HL-60 (cell line): ENCODE measurements at regions not wholly inside any gene's neighbourhood (a gene's known extent, or its start where the extent isn't known, plus 50 kb on each side); places are given as distances from the start of the nearest gene placed in this dataset.

Experiments
- DNase-seq, 2 experiments: peaks; one replicate each; pipeline ENCODE4 v3.0.0-alpha.2; 2010 to 2020; ENCODE audit warnings: low read depth in 1 of 2, low spot score in 1 of 2
- H3K27ac ChIP-seq: fragments of 250-450 bp; sonication (Bioruptor Pico); replicated peaks from 2 replicates; pipeline ENCODE4 v1.5.1; 2020; ENCODE audit warnings: mild to moderate bottlenecking, moderate library complexity
- H3K27me3 ChIP-seq: fragments of 250-450 bp; sonication (Bioruptor Pico); 2 replicates; pipeline ENCODE4 v1.5.1; 2021; ENCODE audit warnings: mild to moderate bottlenecking, moderate library complexity; ENCODE audit not compliant: insufficient read depth, poor library complexity, severe bottlenecking
- H3K4me3 ChIP-seq: replicated peaks from 2 replicates; pipeline ENCODE4 v1.5.1; 2011; ENCODE audit warnings: mild to moderate bottlenecking, control low read depth, low read length; ENCODE audit not compliant: insufficient read depth
- GABPA ChIP-seq: IDR thresholded peaks from 2 replicates; pipeline ENCODE4 v1.6.1; 2012; ENCODE audit warnings: low read depth
- POLR2AphosphoS5 ChIP-seq: IDR thresholded peaks from 2 replicates; pipeline ENCODE4 v1.6.1; 2012; ENCODE audit warnings: low read depth
- SPI1 ChIP-seq: IDR thresholded peaks from 2 replicates; pipeline ENCODE4 v1.6.1; 2012; ENCODE audit warnings: low read depth, mild to moderate bottlenecking, borderline replicate concordance
- TF ChIP-seq, protein P1 (sequence below): IDR thresholded peaks from one replicate; pipeline ENCODE4 v1.5.1; 2011; ENCODE audit warnings: low read length, control low read depth, inconsistent platforms; ENCODE audit not compliant: insufficient read depth
- TF ChIP-seq, protein P2 (sequence below): IDR thresholded peaks from 2 replicates; pipeline ENCODE4 v1.6.1; 2012; ENCODE audit warnings: low read depth; ENCODE audit not compliant: insufficient replicate concordance

DNA sequence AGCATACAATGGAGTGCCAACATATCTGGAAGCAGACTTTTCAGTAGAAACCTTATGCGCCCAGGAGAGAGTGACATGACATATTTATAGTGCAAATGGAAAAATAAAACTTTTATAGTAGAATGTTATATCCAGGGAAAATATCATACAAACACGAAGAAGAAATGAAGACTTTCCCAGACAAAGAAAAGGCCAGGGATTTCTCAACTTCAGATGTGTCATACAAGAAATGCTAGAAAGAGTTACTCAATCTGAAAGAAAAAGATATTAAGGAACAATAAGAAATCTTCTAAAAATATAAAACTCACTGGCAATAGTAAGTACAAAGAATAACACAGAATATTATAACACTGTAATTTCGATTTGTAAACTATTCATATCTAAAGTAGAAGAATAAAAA lies 1269.3 kb downstream of the GRIK2 start:
- DNase-seq: no peak
- Histone ChIP-seq H3K27me3 (no peaks in the 10 kb centered on the region), H3K4me3 (no peak overlapping the region), H3K27ac (no peak overlapping the region)
- TF ChIP-seq, protein P1, sequence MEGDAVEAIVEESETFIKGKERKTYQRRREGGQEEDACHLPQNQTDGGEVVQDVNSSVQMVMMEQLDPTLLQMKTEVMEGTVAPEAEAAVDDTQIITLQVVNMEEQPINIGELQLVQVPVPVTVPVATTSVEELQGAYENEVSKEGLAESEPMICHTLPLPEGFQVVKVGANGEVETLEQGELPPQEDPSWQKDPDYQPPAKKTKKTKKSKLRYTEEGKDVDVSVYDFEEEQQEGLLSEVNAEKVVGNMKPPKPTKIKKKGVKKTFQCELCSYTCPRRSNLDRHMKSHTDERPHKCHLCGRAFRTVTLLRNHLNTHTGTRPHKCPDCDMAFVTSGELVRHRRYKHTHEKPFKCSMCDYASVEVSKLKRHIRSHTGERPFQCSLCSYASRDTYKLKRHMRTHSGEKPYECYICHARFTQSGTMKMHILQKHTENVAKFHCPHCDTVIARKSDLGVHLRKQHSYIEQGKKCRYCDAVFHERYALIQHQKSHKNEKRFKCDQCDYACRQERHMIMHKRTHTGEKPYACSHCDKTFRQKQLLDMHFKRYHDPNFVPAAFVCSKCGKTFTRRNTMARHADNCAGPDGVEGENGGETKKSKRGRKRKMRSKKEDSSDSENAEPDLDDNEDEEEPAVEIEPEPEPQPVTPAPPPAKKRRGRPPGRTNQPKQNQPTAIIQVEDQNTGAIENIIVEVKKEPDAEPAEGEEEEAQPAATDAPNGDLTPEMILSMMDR: no peak

DNA sequence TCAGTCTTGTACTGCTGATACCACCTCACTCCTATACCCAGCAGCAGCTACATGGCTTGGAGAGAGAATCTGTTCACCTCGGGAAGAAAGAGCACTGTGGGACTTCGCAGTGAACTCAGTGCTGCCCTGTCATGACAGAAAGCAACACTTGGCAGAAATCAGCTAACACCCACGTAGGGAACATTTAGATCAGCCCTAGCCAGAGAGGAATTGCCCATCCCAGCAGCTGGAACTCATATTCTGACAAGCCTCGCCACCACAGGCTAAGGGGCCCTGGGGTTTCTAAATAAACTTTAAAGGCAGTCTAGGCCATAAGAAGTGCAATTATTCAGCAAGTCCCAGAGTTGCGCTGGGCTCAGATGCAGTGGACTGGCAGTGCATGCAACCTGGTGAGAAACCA lies 1266.8 kb downstream of the GRIK2 start:
- no peak for DNase-seq
- Histone ChIP-seq H3K4me3 (no peak overlapping the region), H3K27me3 (no peaks in the 10 kb centered on the region), H3K27ac (no peak overlapping the region)
- TF ChIP-seq, protein P2, sequence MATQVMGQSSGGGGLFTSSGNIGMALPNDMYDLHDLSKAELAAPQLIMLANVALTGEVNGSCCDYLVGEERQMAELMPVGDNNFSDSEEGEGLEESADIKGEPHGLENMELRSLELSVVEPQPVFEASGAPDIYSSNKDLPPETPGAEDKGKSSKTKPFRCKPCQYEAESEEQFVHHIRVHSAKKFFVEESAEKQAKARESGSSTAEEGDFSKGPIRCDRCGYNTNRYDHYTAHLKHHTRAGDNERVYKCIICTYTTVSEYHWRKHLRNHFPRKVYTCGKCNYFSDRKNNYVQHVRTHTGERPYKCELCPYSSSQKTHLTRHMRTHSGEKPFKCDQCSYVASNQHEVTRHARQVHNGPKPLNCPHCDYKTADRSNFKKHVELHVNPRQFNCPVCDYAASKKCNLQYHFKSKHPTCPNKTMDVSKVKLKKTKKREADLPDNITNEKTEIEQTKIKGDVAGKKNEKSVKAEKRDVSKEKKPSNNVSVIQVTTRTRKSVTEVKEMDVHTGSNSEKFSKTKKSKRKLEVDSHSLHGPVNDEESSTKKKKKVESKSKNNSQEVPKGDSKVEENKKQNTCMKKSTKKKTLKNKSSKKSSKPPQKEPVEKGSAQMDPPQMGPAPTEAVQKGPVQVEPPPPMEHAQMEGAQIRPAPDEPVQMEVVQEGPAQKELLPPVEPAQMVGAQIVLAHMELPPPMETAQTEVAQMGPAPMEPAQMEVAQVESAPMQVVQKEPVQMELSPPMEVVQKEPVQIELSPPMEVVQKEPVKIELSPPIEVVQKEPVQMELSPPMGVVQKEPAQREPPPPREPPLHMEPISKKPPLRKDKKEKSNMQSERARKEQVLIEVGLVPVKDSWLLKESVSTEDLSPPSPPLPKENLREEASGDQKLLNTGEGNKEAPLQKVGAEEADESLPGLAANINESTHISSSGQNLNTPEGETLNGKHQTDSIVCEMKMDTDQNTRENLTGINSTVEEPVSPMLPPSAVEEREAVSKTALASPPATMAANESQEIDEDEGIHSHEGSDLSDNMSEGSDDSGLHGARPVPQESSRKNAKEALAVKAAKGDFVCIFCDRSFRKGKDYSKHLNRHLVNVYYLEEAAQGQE: no peak
- no peak for TF ChIP-seq POLR2AphosphoS5
- TF ChIP-seq, protein P1: no peak
- TF ChIP-seq GABPA: no peak
- no peak for TF ChIP-seq SPI1

DNA sequence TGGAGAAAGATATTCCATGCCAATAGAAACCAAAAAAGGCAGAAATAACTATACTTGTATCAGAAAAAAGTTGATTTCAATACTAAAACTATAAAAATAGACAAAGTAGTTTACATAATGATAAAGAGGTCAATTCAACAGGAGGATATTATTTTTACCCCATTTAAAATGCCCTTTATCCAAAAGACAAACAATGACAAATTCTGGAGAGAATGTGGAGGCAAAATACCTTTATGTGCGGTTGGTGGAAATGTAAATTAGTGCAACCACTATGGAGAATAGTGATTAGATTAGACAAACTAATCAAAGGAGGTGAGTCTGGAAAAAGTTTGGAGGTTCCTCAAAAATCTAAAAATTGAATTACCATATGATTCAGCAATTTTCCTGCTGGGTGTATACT lies 1262.3 kb downstream of the GRIK2 start:
- Histone ChIP-seq H3K27ac (no peak overlapping the region), H3K27me3 (no peaks in the 10 kb centered on the region), H3K4me3 (no peak overlapping the region)
- DNase-seq: no peak
- TF ChIP-seq, protein P1: no peak
- TF ChIP-seq SPI1 (no peak), GABPA (no peak), POLR2AphosphoS5 (no peak)
- TF ChIP-seq, protein P2: no peak

DNA sequence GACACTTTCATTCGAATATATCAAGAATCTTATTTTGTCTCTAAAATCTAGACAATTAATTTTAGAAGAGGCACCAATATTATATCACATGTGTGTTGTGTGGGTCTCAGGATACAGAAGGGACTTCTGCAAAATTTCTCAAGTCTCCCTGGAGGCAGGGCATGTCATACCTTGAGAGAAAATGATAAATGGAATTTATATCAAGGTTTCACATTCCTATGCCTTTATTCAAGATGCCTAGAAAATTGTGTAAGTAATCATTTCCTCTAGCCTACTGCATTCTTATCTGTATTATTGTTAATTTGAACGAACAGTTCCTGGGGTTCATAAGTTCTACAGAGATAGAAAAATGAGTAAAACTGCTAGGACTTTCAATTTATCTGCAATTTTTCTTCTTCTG lies 1247.9 kb downstream of the GRIK2 start:
- no peak for DNase-seq
- Histone ChIP-seq H3K27ac (no peak overlapping the region), H3K27me3 (no peaks in the 10 kb centered on the region), H3K4me3 (no peak overlapping the region)
- TF ChIP-seq GABPA: no peak
- no peak for TF ChIP-seq SPI1
- TF ChIP-seq, protein P2: no peak
- TF ChIP-seq POLR2AphosphoS5: no peak
- TF ChIP-seq, protein P1: no peak
